ENCODE measurements at regions not wholly inside any gene's neighbourhood (a gene's known extent, or its start where the extent isn't known, plus 50 kb on each side); places are given as distances from the start of the nearest gene placed in this dataset.
A peak's percentile ranks its signal among the peaks of the same experiment; 100 is the strongest.

- H3K27ac Mint-ChIP-seq, result no peak overlapping the region
- TF ChIP-seq CTCF (conservative IDR thresholded peaks at IDR 0.05), result peak; percentile 60
- no peaks in the 10 kb centered on the region for H3K36me3 Mint-ChIP-seq (ENCODE audit: low read depth)
- Histone ChIP-seq H3K9ac (ENCODE audit: extremely low read depth, low read length, poor library complexity, severe bottlenecking) (no peak overlapping the region), H3K27me3 (ENCODE audit: control insufficient read depth, insufficient read depth, low read length, poor library complexity, severe bottlenecking) (no peaks in the 10 kb centered on the region), H3K36me3 (ENCODE audit: control insufficient read depth, insufficient read depth, low read length) (no peaks in the 10 kb centered on the region), H3K27ac (ENCODE audit: low read depth, low read length) (no peak overlapping the region), H3K9me3 (ENCODE audit: control insufficient read depth, low read length) (no peaks in the 10 kb centered on the region), H3K4me3 (ENCODE audit: low read length) (no peak overlapping the region), H3K4me1 (ENCODE audit: control insufficient read depth, insufficient read depth, low read length) (no peaks in the 10 kb centered on the region)
- no peaks in the 10 kb centered on the region for H3K27me3 Mint-ChIP-seq (ENCODE audit: insufficient read depth)
- no peak overlapping the region for H3K4me3 Mint-ChIP-seq
- WGBS, 2 experiments (ENCODE audit: insufficient coverage in 1 of 2, insufficient read length in 1 of 2), result 29% methylated on average over 4 of the region's 4 CpGs; no CpG with 5 or more reads in 1 of the 2 experiments
- no peaks in the 10 kb centered on the region for H3K9me3 Mint-ChIP-seq
- H3K4me1 Mint-ChIP-seq, result peaks cover 10% of the 10 kb centered on the region
- no peak for DNase-seq
Observed at GRCh38 chr13:110070046-110070445, 236.9 kb downstream of the COL4A1 start.

DNA sequence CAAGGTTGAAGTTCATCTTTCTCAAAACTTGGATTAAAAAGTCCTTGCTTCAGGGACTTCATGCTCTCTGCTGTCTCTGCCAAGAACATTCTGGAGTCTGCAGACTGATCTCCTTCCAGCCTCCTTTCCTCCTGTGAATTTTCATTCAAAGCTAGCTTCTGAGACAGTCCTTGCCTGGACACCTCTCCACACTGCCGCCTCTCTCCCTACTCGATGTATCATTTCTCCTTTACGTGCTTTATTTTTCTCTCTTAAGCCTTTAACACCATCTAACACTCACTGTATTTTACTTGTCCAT, 238.8 kb downstream of the COL4A1 start:
- Mint-ChIP-seq H3K27ac (no peak overlapping the region), H3K4me3 (no peak overlapping the region), H3K36me3 (ENCODE audit: low read depth) (no peaks in the 10 kb centered on the region), H3K27me3 (ENCODE audit: insufficient read depth) (no peaks in the 10 kb centered on the region), H3K9me3 (no peaks in the 10 kb centered on the region), H3K4me1 (peaks cover 10% of the 10 kb centered on the region)
- Histone ChIP-seq H3K9ac (ENCODE audit: extremely low read depth, low read length, poor library complexity, severe bottlenecking) (no peak overlapping the region), H3K4me1 (ENCODE audit: control insufficient read depth, insufficient read depth, low read length) (no peaks in the 10 kb centered on the region), H3K36me3 (ENCODE audit: control insufficient read depth, insufficient read depth, low read length) (no peaks in the 10 kb centered on the region), H3K4me3 (ENCODE audit: low read length) (no peak overlapping the region), H3K27ac (ENCODE audit: low read depth, low read length) (no peak overlapping the region), H3K27me3 (ENCODE audit: control insufficient read depth, insufficient read depth, low read length, poor library complexity, severe bottlenecking) (no peaks in the 10 kb centered on the region), H3K9me3 (ENCODE audit: control insufficient read depth, low read length) (no peaks in the 10 kb centered on the region)
- no peak for DNase-seq
- WGBS, 2 experiments (ENCODE audit: insufficient coverage in 1 of 2, insufficient read length in 1 of 2), result 96 to 100% methylated on average over 3 of the region's 3 CpGs
- TF ChIP-seq CTCF (conservative IDR thresholded peaks at IDR 0.05), result no peak

GRCh38 chr13:110067355-110068175, 239.4 kb downstream of the COL4A1 start:
- WGBS, 2 experiments (ENCODE audit: insufficient coverage in 1 of 2, insufficient read length in 1 of 2), result 91 to 100% methylated on average over 3 to 6 of the region's 6 CpGs
- H3K4me1 Mint-ChIP-seq, result peaks cover 10% of the 10 kb centered on the region
- H3K27me3 Mint-ChIP-seq (ENCODE audit: insufficient read depth), result no peaks in the 10 kb centered on the region
- no peaks in the 10 kb centered on the region for H3K9me3 Mint-ChIP-seq
- Histone ChIP-seq H3K9ac (ENCODE audit: extremely low read depth, low read length, poor library complexity, severe bottlenecking) (no peak overlapping the region), H3K9me3 (ENCODE audit: control insufficient read depth, low read length) (no peaks in the 10 kb centered on the region), H3K4me1 (ENCODE audit: control insufficient read depth, insufficient read depth, low read length) (no peaks in the 10 kb centered on the region), H3K36me3 (ENCODE audit: control insufficient read depth, insufficient read depth, low read length) (no peaks in the 10 kb centered on the region), H3K4me3 (ENCODE audit: low read length) (no peak overlapping the region), H3K27me3 (ENCODE audit: control insufficient read depth, insufficient read depth, low read length, poor library complexity, severe bottlenecking) (no peaks in the 10 kb centered on the region), H3K27ac (ENCODE audit: low read depth, low read length) (no peak overlapping the region)
- TF ChIP-seq CTCF (conservative IDR thresholded peaks at IDR 0.05), result no peak
- H3K27ac Mint-ChIP-seq, result no peak overlapping the region
- no peak for DNase-seq
- no peaks in the 10 kb centered on the region for H3K36me3 Mint-ChIP-seq (ENCODE audit: low read depth)
- H3K4me3 Mint-ChIP-seq, result no peak overlapping the region
